Activated CD4-positive, alpha-beta T cell treated with anti-CD3 and anti-CD28 coated beads for 4 hours (primary cell): ENCODE measurements at regions not wholly inside any gene's neighbourhood (a gene's known extent, or its start where the extent isn't known, plus 50 kb on each side); places are given as distances from the start of the nearest gene placed in this dataset.

Experiments used
- DNase-seq, 2 donors: peaks; one replicate each; pipeline ENCODE4 v3.0.0-alpha.2; 2020

- no peak for DNase-seq
These were observed 402.5 kb upstream of the SLC24A2 start for GRCh38 chr9:20191228-20191840.

GRCh38 chr9:20189871-20190270 is 401.0 kb upstream of the SLC24A2 start:
- no peak for DNase-seq

- DNase-seq: no peak
These were observed 400.0 kb upstream of the SLC24A2 start for GRCh38 chr9:20188616-20189369.

- DNase-seq: no peak
These were observed 398.5 kb upstream of the SLC24A2 start for GRCh38 chr9:20187318-20187717.

- no peak for DNase-seq
These were observed 398.0 kb upstream of the SLC24A2 start for GRCh38 chr9:20186823-20187222.

- no peak for DNase-seq
These were observed 397.4 kb upstream of the SLC24A2 start for GRCh38 chr9:20186231-20186630.

- no peak for DNase-seq
These were observed 395.7 kb upstream of the SLC24A2 start for GRCh38 chr9:20184541-20184940.

GRCh38 chr9:20178679-20179078 is 389.8 kb upstream of the SLC24A2 start:
- DNase-seq: no peak

- no peak for DNase-seq
These were observed 389.4 kb upstream of the SLC24A2 start for GRCh38 chr9:20178197-20178596.

GRCh38 chr9:20170122-20170521 is 381.3 kb upstream of the SLC24A2 start:
- no peak for DNase-seq

GRCh38 chr9:20152151-20152725 is 363.4 kb upstream of the SLC24A2 start:
- no peak for DNase-seq

- no peak for DNase-seq
These were observed 359.6 kb upstream of the SLC24A2 start for GRCh38 chr9:20148416-20148815.

- DNase-seq: no peak
These were observed 355.4 kb upstream of the SLC24A2 start for GRCh38 chr9:20144197-20144596.

- DNase-seq: no peak
These were observed 351.0 kb upstream of the SLC24A2 start for GRCh38 chr9:20139763-20140290.

- no peak for DNase-seq
These were observed 350.0 kb upstream of the SLC24A2 start for GRCh38 chr9:20138841-20139240.

- DNase-seq: no peak
These were observed 349.3 kb upstream of the SLC24A2 start for GRCh38 chr9:20138116-20138515.

- no peak for DNase-seq
These were observed 348.6 kb upstream of the SLC24A2 start for GRCh38 chr9:20137425-20137824.

- DNase-seq: no peak
These were observed 346.4 kb upstream of the SLC24A2 start for GRCh38 chr9:20135119-20135697.

GRCh38 chr9:20125727-20126126 is 336.9 kb upstream of the SLC24A2 start:
- DNase-seq: no peak

GRCh38 chr9:20119566-20119965 is 330.7 kb upstream of the SLC24A2 start:
- no peak for DNase-seq

GRCh38 chr9:20117986-20118385 is 329.1 kb upstream of the SLC24A2 start:
- no peak for DNase-seq

- DNase-seq: no peak
These were observed 328.6 kb upstream of the SLC24A2 start for GRCh38 chr9:20117482-20117881.

- DNase-seq: no peak
These were observed 326.1 kb upstream of the SLC24A2 start for GRCh38 chr9:20114974-20115373.
